HG02759 (cell line): ENCODE measurements at regions not wholly inside any gene's neighbourhood (a gene's known extent, or its start where the extent isn't known, plus 50 kb on each side); places are given as distances from the start of the nearest gene placed in this dataset.
A peak's percentile ranks its signal among the peaks of the same experiment; 100 is the strongest.
"Not testable (repeated sequence)": the region's sequence is repeated elsewhere in the genome, so short reads cannot be mapped to it uniquely, and the experiment has no call there.

Experiments
- ATAC-seq: cut with Tn5 transposase; IDR thresholded peaks from one replicate; pipeline ENCODE4 v1.9.1; 2021; ENCODE audit warnings: mild to moderate bottlenecking, moderate library complexity; ENCODE audit not compliant: unreplicated experiment

DNA sequence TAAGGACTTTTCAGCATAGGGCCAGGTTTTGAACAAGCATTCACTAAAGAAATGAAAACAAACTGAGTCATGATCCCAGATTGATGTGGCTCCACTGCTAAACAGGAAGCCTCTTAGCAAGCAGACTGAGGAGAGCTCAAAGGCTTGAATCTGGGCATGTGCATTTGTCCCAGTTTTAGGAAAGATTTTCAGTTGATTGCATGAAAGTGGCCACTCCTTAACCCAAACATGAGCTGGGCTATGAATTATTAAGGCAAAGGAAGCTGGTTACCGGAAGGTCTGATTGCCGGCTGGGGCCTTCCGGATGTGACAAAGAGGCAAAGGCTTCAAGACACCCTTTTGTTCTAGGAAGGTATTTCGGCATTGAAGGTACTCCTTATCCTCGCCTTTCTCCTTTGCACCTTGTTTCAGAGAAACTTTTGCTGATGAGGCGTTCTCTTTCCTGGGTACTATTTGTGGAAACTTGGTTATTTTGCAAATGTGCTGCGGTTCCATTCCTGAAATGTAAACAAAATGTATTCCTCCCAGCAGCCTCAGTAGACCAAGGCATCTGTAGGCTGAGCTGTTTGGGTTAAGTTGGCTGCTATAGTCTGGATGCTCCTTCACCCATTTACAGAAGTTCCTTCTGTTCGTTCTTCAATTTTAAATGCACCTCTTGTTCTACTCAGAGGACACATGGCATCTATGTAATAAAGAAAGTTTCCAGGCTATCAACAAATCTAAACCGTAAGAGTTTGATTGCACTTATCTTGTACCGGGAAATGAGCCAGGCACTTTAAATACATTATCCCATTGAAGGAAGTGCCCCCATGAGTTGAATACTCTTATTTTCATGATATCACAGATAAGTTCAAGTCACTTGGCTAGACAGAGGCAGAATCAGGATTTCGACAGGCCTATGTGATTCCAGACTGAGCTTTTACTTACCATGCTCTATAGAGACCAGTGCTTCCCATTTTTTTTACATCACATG, 115.6 kb upstream of the METAP2 start:
- ATAC-seq = no peak

- ATAC-seq = no peak
Observed at GRCh38 chr12:95365912-95366311, 108.0 kb upstream of the METAP2 start.

DNA sequence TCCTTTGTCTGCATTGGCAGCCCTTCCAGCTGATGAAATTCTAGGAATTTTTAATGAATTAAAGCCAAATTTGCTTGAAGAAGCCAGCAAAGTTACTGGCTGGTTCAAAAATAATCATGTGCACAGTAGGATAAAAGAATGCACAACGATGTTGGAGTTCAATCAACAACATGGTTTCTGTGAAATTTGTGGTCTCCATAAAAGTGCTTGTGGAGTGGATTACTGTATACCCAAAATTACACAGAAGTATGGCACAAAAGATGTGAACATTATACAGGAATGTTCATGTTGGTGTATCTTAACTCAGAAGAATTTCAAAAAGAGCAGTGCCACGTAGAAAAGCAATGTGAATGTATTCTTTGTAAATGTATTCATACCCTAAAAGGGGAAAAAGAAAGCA, 105.0 kb upstream of the METAP2 start:
- no peak for ATAC-seq

- no peak for ATAC-seq
Observed at GRCh38 chr12:95371571-95371970, 102.4 kb upstream of the METAP2 start.

DNA sequence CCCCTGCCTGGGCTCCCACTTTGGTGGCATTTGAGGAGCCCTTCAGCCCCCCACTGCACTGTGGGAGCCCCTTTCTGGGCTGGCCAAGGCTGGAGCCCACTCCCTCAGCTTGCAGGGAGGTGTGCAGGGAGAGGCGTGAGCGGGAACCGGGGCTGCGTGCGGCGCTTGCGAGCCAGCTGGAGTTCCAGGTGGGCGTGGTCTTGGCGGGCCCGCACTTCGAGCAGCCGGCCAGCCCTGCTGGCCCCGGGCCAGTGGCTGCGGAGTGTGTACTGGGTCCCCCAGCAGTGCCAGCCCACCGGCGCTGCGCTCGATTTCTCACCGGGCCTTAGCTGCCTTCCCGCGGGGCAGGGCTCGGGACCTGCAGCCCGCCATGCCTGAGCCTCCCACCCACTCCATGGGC, 94.5 kb upstream of the METAP2 start:
- ATAC-seq = not testable (repeated sequence)

DNA sequence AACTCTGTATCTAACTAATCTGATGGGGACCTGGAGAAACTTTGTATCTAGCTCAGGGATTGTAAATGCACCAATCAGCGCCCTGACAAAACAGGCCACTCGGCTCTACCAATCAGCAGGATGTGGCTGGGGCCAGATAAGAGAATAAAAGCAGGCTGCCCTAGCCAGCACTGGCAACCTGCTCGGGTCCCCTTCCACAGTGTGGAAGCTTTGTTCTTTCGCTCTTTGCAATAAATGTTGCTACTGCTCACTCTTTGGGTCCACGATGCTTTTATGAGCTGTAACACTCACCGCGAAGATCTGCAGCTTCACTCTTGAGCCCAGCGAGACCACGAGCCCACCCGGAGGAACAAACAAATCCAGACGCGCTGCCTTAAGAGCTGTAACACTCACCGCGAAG, 93.6 kb upstream of the METAP2 start:
- ATAC-seq = not testable (repeated sequence)

DNA sequence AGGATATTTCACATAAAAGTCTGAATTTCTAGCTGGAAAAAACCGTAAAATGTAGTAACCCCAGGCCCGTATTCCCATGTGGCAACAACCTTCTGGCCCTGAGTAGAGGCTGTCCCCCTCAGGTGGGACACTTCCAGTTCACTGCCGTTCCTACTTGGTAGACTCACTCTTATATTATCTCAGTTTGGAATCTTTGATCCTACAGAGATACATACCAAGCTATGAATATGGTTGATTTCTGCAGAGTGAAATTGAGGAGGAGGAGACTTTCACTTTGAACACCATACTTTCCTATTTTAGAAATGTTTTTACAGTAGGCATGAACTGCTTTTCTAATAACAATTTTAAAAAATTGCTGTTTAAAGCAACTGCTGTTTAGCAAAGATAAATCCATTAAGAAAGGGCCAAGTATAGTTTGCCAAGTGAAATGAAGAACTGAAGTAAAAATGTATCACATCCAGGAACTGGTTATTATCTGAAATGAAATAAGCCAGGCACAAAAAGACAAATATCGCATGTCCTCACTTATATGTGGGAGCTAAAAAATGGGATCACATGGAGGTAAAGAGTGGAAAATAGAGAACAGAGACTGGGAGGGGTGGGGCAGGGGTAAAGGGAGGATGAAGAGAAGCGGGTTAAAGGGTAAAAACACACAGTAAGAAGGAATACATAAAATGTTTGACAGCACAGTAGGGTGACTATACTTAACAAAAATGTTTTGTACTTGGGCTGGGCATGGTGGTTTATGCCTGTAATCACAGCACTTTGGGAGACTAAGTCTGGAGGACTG, 92.8 kb upstream of the METAP2 start:
- no peak for ATAC-seq

GRCh38 chr12:95383920-95384319, 90.0 kb upstream of the METAP2 start:
- ATAC-seq = not testable (repeated sequence)

DNA sequence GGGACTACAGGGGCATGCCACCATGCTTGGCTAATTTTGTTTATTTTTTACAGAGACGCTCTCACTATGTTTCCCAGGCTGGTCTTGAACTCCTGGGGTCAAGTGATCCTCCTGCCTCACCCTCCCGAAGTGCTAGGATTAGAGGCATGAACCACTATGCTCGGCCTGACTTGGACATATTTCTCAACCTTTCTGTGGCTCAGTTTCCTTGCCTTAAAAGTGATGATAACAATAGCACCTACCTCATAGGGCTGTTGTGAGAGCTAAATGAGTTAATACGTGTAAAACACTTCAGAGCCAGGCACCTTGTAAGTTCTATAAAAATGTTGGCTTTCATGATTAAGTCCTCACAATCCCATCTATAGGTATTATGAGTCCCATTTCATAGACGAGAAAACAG, 89.2 kb upstream of the METAP2 start:
- ATAC-seq = no peak

DNA sequence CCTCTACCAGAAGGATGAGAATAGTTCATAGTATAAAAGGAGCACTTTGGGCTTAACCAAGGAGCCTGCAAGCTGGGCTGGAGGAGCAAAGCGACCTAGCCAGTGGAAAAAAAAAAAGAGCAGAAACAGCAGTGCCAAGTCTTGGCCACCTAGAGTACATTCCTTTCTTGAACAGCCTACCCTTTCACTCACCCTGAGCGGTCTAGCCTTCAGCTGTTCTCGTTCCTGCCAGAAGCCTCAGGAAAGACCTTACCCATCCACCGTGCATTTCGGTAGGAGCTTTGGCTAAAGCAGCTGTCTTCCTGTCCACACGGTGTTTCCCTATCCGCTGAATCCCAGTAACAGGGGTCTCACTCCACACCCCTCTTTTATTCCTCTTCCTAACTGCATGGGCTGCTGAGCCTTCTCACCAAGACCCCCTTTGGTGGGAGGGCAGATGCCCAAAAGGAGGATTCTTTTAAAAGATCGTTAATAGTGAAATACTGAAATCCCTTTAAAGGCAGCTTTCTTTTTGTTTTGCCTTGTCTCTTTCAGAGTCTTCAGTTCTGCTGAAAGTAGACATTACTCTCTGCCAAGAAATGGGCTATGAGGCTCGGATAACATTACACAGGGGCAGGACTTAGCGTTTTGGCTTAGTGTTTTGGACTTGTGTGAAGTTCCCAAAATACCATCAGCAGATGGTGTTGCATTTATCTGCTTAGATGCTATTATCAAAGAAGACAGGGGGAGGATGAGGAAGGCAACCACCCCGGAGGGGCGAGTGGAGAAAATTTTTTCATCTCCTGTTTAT, 88.5 kb upstream of the METAP2 start:
- ATAC-seq = no peak

DNA sequence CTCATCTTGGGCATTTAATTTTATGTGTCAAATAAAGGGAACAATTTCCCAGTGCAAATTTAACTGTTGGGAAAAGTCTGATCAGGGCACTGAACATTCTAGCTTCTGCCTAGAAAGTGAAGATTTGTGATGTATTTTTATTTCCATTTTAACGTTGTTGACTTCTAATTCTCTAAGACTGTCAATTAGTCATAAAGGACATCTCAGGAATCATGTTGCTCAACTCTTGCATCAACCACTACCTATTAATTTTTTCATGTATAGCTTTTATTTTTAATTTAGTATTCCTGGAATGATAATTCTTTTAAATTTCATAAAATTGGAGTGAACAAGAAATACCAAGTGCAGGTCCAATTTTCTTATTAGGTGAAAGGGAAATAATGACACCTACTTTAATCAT, 87.9 kb upstream of the METAP2 start:
- ATAC-seq = no peak

DNA sequence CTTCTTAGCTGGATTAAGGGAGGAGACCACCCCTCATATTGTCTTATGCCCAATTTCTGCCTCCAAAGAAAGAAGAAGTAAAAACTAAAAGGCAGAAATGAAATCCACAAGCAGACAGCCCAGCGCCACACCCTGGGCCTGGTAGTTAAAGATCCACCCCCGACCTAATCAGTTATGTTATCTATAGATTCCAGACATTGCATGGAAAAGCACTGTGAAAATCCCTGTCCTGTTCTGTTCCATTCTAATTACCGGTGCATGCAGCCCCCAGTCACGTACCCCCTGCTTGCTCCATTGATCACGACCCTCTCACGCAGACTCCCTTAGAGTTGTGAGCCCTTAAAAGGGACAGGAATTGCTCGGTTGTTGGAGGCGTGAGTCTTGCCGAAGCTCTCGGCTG, 85.7 kb upstream of the METAP2 start:
- ATAC-seq = not testable (repeated sequence)

GRCh38 chr12:95390192-95390591, 83.8 kb upstream of the METAP2 start:
- ATAC-seq = peak; percentile 49

- ATAC-seq = no peak
Observed at GRCh38 chr12:95390932-95391331, 83.0 kb upstream of the METAP2 start.

- ATAC-seq = no peak
Observed at GRCh38 chr12:95393191-95393790, 80.7 kb upstream of the METAP2 start.

- ATAC-seq = no peak
Observed at GRCh38 chr12:95395696-95396095, 78.3 kb upstream of the METAP2 start.

GRCh38 chr12:95396849-95397468, 77.0 kb upstream of the METAP2 start:
- ATAC-seq = no peak

- no peak for ATAC-seq
Observed at GRCh38 chr12:95397571-95397970, 76.4 kb upstream of the METAP2 start.

- no peak for ATAC-seq
Observed at GRCh38 chr12:95402096-95402495, 71.9 kb upstream of the METAP2 start.

DNA sequence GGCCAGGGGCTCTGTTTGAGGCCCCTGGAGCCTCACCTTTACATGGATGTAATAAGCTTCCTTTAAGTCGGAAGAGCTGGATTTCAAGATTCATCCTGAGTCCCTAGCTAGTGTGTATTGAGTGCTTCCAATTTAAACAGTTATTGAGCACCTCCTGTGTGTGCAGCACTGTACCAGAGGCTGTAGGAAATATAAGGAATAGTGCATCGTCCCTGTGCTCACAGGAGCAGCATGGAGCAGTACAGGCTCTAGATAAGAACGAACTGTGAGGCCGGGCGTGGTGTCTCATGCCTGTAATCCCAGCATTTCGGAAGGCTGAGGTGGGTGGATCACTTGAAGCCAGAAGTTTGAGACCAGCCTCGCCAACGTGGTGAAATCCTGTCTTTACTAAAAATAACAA, 65.8 kb upstream of the METAP2 start:
- ATAC-seq = no peak
